ENCODE measurements at regions not wholly inside any gene's neighbourhood (a gene's known extent, or its start where the extent isn't known, plus 50 kb on each side); places are given as distances from the start of the nearest gene placed in this dataset.

GRCh38 chr2:236317938-236318396 is 53.8 kb upstream of the ASB18 start:
- Histone ChIP-seq H3K4me3 (no peak overlapping the region), H3K27me3 (replicated peaks in 1 of 7) (no peaks in the 10 kb centered on the region), H3K27ac (no peak overlapping the region), H3K4me1 (no peaks in the 10 kb centered on the region), H3K9me3 (peaks cover 0 to 15% (median 9%) of the 10 kb centered on the region in 8 donors), H3K36me3 (no peaks in the 10 kb centered on the region)
- 57 to 71% (median 64%) methylated on average over 10 to 15 of the region's 15 CpGs for WGBS, 5 donors
- TF ChIP-seq POLR2AphosphoS5 (IDR thresholded peaks at IDR 0.05) (no peak), POLR2A (IDR thresholded peaks at IDR 0.05) (no peak), CTCF (IDR thresholded peaks at IDR 0.05 in 8 of 11, conservative IDR thresholded peaks at IDR 0.05 in 3 of 11) (no peak)
- no peak for DNase-seq
- intact Hi-C loops (cut with DNase I; ENCODE audit: low total_unique reads), result no loop called here

- H3K36me3 ChIP-seq, result no peaks in the 10 kb centered on the region
- H3K27me3 ChIP-seq (replicated peaks in 1 of 7), result no peaks in the 10 kb centered on the region
- peaks cover 0 to 10% (median 4%) of the 10 kb centered on the region in 8 donors for H3K9me3 ChIP-seq
- no peak overlapping the region for H3K4me3 ChIP-seq
- no peaks in the 10 kb centered on the region for H3K4me1 ChIP-seq
- no peak overlapping the region for H3K27ac ChIP-seq
- intact Hi-C loops (cut with DNase I; ENCODE audit: low total_unique reads), result no loop called here
- TF ChIP-seq POLR2A (IDR thresholded peaks at IDR 0.05) (no peak), POLR2AphosphoS5 (IDR thresholded peaks at IDR 0.05) (no peak), CTCF (IDR thresholded peaks at IDR 0.05 in 8 of 11, conservative IDR thresholded peaks at IDR 0.05 in 3 of 11) (no peak)
- 86 to 94% (median 88%) methylated on average over 5 of the region's 5 CpGs for WGBS, 5 donors
- DNase-seq, result no peak
Measured at GRCh38 chr2:236318401-236318800, 54.2 kb upstream of the ASB18 start.

GRCh38 chr2:236319036-236319435 is 54.8 kb upstream of the ASB18 start:
- no peaks in the 10 kb centered on the region for H3K27me3 ChIP-seq (replicated peaks in 1 of 7)
- no peak for DNase-seq
- H3K36me3 ChIP-seq, result no peaks in the 10 kb centered on the region
- intact Hi-C loops (cut with DNase I; ENCODE audit: low total_unique reads), result no loop called here
- 87 to 95% (median 90%) methylated on average over 9 of the region's 9 CpGs for WGBS, 5 donors
- H3K27ac ChIP-seq, result no peak overlapping the region
- H3K4me3 ChIP-seq, result no peak overlapping the region
- H3K9me3 ChIP-seq, result peaks cover 0 to 4% (median 0%) of the 10 kb centered on the region in 8 donors
- TF ChIP-seq POLR2AphosphoS5 (IDR thresholded peaks at IDR 0.05), result no peak
- TF ChIP-seq POLR2A (IDR thresholded peaks at IDR 0.05), result no peak
- TF ChIP-seq CTCF (IDR thresholded peaks at IDR 0.05 in 8 of 11, conservative IDR thresholded peaks at IDR 0.05 in 3 of 11), result no peak
- H3K4me1 ChIP-seq, result no peaks in the 10 kb centered on the region

GRCh38 chr2:236321415-236321814 is 57.2 kb upstream of the ASB18 start:
- Histone ChIP-seq H3K27me3 (replicated peaks in 1 of 7) (no peaks in the 10 kb centered on the region), H3K36me3 (no peaks in the 10 kb centered on the region), H3K4me1 (no peaks in the 10 kb centered on the region), H3K4me3 (no peak overlapping the region), H3K27ac (no peak overlapping the region), H3K9me3 (no peaks in the 10 kb centered on the region)
- 92 to 97% (median 94%) methylated on average over 5 of the region's 5 CpGs for WGBS, 5 donors
- no peak for DNase-seq
- intact Hi-C loops (cut with DNase I; ENCODE audit: low total_unique reads), result no loop called here
- no peak for TF ChIP-seq POLR2A (IDR thresholded peaks at IDR 0.05)
- TF ChIP-seq POLR2AphosphoS5 (IDR thresholded peaks at IDR 0.05), result no peak
